Left cardiac atrium (tissue), 4 donors: ENCODE measurements at regions not wholly inside any gene's neighbourhood (a gene's known extent, or its start where the extent isn't known, plus 50 kb on each side); places are given as distances from the start of the nearest gene placed in this dataset.
A peak's percentile ranks its signal among the peaks of the same experiment; 100 is the strongest.

Experiments used
- ATAC-seq, 2 donors: fragments of 200-7000 bp; cut with Tn5 transposase; one replicate each; pipeline ENCODE4 v1.9.1; 2020; ENCODE audit warnings: mild to moderate bottlenecking in 2 of 2, moderate library complexity in 2 of 2
- DNase-seq: peaks from one replicate; pipeline ENCODE4 v3.0.0-alpha.2; 2020
- intact Hi-C, 2 donors: fragments of 100-400 bp; cut with DNase I; formaldehyde crosslinking; loops; one replicate each; pipeline versions ENCODE4 v1.14.1 to v1.15.1; 2022 to 2023
- donor health status: DM: no; HTN: yes; CAD: no.
- donor health status: DM: no; HTN: yes; CAD: no; lungs with severe emphysema.
- donor health status: DM: yes; HTN: yes; CAD: no.
- donor health status: Dilated cardiomyopathy.

DNA sequence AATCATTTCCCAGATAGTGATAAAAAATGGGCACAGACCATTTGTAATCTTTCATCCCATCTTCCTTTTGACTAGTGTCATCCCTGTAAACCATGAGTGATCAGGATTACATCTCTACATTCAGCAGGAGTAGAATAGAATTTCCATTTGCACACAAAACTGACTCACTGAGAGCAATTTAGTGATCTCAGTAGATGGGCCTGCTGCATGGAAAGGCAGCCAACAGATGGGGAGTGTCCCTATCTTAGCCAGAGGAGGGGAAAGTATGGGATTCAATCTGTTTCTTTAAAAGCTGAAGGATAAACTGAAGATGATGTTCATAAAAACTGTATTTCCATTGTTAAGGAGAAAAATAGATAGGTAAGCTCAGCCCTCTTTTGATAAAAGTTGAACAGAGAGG is 441.7 kb downstream of the ZNF521 start:
- ATAC-seq (no peak), DNase-seq (no peak)
- intact Hi-C loops = no loop called here

GRCh38 chr18:24913507-24914170 is 438.3 kb downstream of the ZNF521 start:
- peak; percentile 30 for DNase-seq
- intact Hi-C loops = no loop called here

DNA sequence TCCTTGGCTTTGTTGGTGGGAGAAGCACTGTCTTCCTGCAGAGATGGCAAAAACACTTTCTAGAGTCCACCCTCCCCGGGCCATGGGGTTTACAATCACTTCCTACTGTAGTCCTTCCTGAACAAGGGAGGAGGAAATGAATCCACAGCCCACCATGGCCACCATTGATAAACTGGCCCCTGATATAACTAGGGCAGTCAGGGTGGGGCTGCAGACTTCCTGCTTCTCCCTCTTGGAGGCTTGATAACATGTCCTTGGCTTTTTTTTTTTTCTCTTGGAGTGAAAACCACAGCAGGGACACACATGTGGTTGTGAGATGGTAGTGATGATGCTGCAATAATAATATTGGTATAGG is 437.8 kb downstream of the ZNF521 start:
- intact Hi-C loops = no loop called here
- DNase-seq (peak; percentile 65), ATAC-seq (peak in 1 of 2 donors; percentile 73)

More at GRCh38 chr18:24913507-24914170, 438.3 kb downstream of the ZNF521 start:
- peak; percentile 34 to 82 for ATAC-seq

- intact Hi-C loops = no loop called here
- no peak for ATAC-seq
- no peak for DNase-seq
Measured at GRCh38 chr18:24914685-24915084, 437.3 kb downstream of the ZNF521 start.

DNA sequence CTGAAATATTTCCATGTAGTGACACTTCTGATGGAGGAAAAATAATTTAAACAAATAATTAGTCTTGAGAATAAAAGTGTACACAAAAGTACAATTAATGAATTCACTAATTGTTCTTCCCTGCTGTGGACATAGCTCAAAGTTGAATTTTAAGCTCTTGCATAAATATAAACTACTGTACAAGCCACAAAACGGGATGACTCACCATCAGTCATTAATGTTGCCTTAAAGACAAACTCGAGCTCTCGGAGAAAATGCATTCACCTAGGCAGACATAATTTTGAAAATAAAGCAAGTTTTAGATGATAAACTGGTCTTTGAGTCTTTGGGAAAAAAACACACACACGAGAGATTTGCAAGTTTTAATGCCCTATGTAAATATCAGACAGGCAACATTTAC is 436.4 kb downstream of the ZNF521 start:
- intact Hi-C loops = no loop called here
- DNase-seq = no peak
- ATAC-seq = no peak

DNA sequence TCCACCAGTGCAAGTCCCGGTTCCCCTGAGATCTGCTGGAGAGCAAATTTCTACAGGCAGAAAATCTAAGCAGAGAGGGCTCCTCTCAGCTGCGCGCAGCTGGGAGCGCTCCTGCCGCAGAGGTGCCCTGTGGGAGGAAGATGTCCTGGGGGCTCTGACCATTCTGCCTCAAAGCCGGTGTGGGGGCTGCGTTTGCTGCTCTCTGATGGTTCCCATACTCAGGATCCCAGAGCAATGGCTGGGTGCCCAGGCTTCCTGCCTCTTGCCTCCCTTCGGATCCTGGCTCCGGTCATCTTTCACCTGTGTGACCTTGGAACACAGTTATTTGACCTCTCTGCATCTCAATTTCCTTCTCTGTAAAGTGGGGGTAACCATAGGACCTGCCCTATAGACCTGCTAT is 434.2 kb downstream of the ZNF521 start:
- no peak for DNase-seq
- no peak for ATAC-seq
- intact Hi-C loops = no loop called here

DNA sequence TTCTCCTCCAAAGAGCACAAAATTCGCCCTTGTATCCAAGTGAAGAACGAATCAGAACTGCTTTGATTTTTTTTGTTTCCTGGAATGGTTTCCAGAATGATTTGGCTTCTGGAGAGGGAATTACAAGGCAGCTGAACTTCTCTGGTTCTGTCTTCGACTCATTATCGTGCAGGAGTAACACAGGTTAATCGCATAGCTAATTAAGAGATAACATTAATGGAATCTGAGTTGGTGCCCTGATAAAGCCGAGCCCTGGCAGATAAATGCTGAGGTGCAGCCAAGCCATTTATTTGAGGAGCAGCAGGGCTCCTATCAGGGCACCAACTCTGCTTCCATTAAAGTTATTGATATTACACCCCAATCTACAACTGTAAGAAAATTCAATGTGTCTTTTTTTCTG is 433.7 kb downstream of the ZNF521 start:
- intact Hi-C loops = no loop called here
- no peak for ATAC-seq

DNA sequence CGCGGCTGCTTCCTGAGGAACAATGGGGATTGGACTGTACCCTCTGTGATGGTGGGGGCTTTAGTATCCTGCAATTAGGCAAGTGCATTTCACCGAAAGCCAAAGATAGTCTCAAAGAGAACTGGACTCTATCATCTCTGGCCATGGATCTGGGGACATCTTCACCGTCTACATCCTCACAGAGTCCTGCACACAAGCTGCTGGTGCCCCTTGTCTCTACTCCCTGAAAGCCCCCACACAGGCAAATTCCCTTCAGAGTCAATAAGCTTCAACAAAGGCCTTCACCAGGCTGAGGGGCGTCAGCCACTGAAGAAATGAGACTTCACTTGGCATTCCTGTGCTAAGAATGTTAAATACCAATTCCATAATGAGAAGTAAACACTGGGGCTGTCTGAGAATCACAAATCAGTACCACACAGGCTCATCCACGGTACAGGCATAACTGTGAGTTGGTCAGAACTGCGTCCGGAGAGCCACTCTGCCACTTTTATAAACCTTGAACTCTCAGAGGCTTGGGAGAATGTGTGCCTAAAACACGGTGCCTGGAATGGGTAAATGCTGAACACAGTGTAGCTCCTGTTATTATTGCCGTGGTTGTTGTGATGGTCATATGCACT is 432.7 kb downstream of the ZNF521 start:
- intact Hi-C loops = no loop called here
- no peak for DNase-seq
- no peak for ATAC-seq

More for the DNA sequence above, 433.7 kb downstream of the ZNF521 start:
- DNase-seq = no peak

DNA sequence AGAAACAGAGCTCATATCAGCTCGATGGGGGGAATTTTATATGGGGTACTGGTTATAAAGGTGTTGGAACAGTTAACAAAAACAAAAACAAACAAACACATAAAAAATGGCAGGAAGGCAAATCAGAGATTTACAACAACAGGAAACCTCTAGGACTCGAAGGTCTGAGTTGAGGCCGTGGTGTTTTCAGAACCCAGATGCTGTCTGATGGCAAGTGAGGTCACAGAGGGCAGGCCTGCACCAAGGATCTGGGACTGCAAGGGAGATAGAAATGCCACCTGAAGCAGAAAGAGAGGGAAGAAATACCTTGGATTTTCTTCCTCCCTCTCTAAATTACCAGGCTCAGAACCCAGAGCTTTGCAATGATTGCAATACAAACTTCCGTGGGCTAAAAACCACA is 429.5 kb downstream of the ZNF521 start:
- DNase-seq (no peak), ATAC-seq (no peak)
- intact Hi-C loops = no loop called here

DNA sequence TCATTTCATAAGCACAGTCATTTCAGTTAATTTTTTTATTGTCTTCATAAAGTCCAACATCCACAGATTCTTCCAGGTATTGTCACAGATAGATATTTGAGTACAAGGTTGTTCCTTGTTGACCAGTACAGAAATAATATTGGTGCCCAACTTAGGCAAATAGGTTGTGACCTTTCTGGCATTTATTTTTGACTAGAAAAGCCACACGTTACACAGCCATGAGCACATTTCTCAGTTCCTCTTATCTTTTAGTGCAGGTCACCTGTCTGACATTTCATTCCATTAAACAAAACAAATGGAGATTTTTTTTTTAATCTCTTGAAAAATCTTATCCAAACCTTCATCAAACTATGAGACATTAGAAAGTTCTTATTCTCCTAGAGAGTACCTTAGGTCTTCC is 428.8 kb downstream of the ZNF521 start:
- ATAC-seq (no peak), DNase-seq (no peak)
- intact Hi-C loops = no loop called here

- intact Hi-C loops = no loop called here
- no peak for DNase-seq
- no peak for ATAC-seq
Measured at GRCh38 chr18:24924066-24924716, 427.8 kb downstream of the ZNF521 start.

GRCh38 chr18:24926649-24927048 is 425.3 kb downstream of the ZNF521 start:
- ATAC-seq (no peak), DNase-seq (no peak)
- intact Hi-C loops = no loop called here

GRCh38 chr18:24928301-24928878 is 423.6 kb downstream of the ZNF521 start:
- ATAC-seq (no peak), DNase-seq (no peak)
- intact Hi-C loops = no loop called here

- intact Hi-C loops = no loop called here
- ATAC-seq = no peak
- DNase-seq = no peak
Measured at GRCh38 chr18:24930478-24930877, 421.5 kb downstream of the ZNF521 start.

DNA sequence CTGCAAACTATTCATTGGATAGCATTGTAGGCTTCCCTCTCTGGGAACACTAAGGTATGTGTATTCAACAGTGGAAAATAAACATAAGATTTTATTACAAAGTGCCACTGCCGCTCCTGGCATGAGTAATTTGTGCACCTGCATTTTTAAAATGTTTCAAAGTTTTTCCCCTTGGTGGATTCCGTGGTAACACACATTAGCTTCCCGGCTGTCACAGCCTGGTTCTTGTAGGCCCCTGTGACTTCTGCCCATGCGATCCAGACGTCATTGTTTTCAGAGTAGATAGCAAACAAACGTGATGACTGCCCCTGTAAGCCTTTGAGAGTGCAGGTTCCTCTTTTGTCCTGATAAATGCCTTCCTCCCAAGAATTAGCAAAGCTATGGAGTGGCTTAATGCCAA is 421.0 kb downstream of the ZNF521 start:
- DNase-seq (no peak), ATAC-seq (no peak)
- intact Hi-C loops = no loop called here

DNA sequence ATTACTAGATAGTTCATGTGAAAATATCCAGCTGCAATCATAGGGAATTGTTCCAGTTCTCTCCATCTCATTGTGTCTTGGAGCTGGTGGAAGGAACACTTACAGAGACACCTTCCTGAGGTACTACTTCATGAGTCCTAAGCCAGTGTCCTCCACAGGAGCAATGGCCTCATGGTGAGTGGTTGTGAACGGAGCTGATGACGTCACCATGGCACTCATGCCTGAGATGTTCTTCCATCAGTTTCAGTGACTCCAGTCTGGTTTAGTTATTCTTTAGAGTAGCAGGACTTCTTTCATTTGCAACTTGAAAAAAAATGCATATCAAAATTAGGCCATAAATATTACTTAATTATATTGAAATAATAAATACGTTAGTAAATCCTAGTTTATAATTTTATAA is 418.6 kb downstream of the ZNF521 start:
- no peak for DNase-seq
- intact Hi-C loops = no loop called here
- no peak for ATAC-seq

DNA sequence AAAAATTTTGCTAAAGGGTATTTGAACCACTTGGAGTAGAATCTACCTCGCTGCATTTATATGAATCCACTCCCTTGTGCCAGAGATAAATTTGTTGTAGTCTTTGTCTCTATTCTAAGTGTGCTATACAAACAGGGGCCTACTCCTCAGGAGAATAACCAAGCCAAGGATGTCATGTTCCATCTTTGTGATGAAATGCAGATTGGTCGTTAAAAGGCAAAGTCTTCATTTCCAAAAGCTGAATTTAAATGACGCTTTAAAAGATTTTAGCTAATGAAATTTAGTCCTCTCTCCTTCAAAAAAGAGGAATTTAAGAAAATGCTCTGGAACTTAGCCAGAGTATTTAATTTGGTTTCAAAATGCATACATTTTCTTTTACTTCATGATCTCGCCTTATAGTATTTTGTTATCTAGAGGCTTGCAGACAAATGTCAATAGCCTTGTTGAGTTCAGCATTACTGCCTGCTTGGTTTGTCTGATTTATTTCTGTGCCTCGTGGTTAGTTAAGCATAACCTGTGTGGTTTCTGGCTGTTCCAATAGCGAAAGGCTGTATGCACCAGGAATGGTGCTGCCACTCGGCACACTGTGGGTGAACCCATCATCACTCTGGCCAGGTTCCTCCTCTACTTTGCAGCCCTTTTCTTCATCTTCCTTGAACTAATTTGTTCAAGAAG is 417.6 kb downstream of the ZNF521 start:
- DNase-seq (no peak), ATAC-seq (no peak)
- intact Hi-C loops = no loop called here

- ATAC-seq (no peak), DNase-seq (no peak)
- intact Hi-C loops = no loop called here
Measured at GRCh38 chr18:24935008-24935407, 417.0 kb downstream of the ZNF521 start.

- intact Hi-C loops = no loop called here
- DNase-seq = no peak
- no peak for ATAC-seq
Measured at GRCh38 chr18:24935896-24936295, 416.1 kb downstream of the ZNF521 start.

DNA sequence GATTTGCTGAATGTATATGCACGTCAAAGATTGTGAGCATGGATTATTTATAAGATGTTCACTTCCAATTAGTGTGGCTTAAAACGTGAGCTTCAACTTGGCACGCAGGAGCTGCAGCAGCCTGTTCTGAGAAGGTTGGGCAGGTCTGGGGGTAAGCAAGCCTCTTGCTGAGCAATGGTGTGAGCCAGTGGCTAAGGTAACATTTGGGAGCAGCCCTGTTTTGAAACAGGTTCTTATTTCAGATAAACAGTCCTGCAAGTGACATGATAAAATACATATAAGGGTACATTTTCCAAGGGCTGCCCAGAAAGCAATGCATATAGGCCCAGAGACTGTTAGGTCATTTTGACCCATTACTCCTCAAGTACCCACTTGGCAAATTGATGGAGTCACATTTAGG is 415.3 kb downstream of the ZNF521 start:
- ATAC-seq = no peak
- DNase-seq = no peak
- intact Hi-C loops = no loop called here
